DMS53 treated with DMSO at 0.1 percent for 48 hours (cell line): ENCODE measurements at regions not wholly inside any gene's neighbourhood (a gene's known extent, or its start where the extent isn't known, plus 50 kb on each side); places are given as distances from the start of the nearest gene placed in this dataset.

Experiments used
- DNase-seq: peaks from one replicate; lab custom pipeline; 2025; ENCODE audit not compliant: unreplicated experiment; lab: John Stamatoyannopoulos, UW

GRCh38 chr3:146313031-146313745 lies 62.3 kb upstream of the PLSCR4 start:
- no peak for DNase-seq

- DNase-seq = no peak
Measured at GRCh38 chr3:146308682-146309081, 57.8 kb upstream of the PLSCR4 start.

- DNase-seq = no peak
Measured at GRCh38 chr3:146308222-146308621, 57.3 kb upstream of the PLSCR4 start.

- DNase-seq = no peak
Measured at GRCh38 chr3:146307456-146307725, 56.5 kb upstream of the PLSCR4 start.

- DNase-seq = no peak
Measured at GRCh38 chr3:146306656-146307455, 56.0 kb upstream of the PLSCR4 start.

- DNase-seq = no peak
Measured at GRCh38 chr3:146305808-146306423, 55.0 kb upstream of the PLSCR4 start.

GRCh38 chr3:146300768-146301167 lies 49.9 kb upstream of the PLSCR4 start:
- DNase-seq = no peak
